Fibroblast of skin of scalp (primary cell): ENCODE measurements at regions not wholly inside any gene's neighbourhood (a gene's known extent, or its start where the extent isn't known, plus 50 kb on each side); places are given as distances from the start of the nearest gene placed in this dataset.

Experiments
- DNase-seq: peaks from one replicate; pipeline ENCODE4 v3.0.0-alpha.2; 2013

DNA sequence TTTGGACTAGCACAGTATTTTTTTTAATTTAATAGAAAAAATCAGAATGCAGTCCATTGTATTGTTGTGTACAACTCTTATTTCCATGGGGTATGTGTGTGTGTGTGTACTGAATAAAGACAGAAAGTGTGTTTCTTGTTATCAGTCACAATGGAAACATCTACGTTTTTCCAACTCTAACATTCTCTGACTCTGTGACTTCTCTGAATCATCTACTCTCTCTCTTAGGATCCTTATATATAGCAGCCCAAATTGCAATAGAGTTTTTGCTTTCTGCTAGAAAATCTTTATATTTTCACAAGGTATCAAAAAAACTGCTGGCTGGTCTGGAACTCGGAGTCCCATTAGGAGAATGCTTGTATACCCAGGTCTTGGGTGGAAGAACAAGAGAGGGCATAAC lies 138.9 kb upstream of the ARID2 start:
- DNase-seq, result no peak

DNA sequence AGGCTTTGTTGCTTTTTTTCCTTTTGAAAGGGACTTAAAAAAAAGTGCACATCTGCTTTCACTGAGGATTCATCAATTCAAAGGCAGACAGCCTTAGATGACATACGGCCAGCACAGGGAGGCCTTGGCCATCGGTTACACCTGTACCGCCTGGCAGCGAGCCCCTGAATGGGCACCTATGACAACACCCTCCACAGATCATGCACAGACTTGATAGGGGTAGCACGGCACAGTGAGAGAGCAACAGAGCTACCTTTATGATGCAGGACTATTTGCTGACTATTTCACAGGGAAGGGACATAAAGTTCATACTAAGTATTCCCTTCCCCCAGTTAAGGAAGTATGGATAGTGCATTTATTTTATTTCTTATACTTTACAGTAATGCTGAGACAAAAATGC lies 137.9 kb upstream of the ARID2 start:
- DNase-seq, result no peak

DNA sequence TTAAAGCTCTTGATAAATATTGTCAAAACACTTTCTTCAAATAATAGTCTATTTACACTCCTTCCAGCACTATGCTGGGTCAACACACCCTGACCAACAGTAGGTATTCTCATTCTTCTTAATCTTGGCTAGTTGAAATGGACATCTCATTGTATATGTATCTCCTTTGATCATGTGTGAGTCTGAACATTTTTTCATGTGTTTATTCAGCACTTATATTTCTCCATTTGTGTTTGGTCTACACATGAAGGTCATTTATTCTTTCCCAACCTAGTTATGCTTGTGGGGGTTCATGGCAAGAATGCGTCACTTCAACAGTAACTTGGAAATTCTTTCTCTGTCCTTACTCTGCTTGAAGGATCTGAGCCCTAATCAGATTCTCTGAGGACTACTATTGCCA lies 133.1 kb upstream of the ARID2 start:
- no peak for DNase-seq

- no peak for DNase-seq
These were observed 131.2 kb upstream of the ARID2 start for GRCh38 chr12:45598336-45598735.

DNA sequence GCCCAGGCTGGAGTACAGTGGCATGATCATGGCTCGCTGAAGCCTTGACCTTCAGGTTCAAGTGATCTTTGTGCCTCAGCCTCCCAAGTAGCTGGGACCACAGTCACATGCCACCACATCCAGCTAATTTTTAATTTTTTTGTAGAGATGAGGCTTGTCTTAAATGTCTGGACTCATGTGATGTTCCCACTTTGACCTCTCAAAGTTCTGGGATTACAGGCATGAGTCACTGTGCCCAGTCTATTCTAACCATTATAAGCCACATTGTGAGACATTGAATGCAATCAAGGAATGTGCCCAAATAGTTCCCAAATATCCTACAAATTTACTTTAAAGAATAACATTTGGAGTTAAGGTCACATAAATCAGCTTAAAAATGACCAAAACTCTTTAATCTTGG lies 130.7 kb upstream of the ARID2 start:
- DNase-seq, result no peak

GRCh38 chr12:45599196-45599595 lies 130.3 kb upstream of the ARID2 start:
- no peak for DNase-seq

DNA sequence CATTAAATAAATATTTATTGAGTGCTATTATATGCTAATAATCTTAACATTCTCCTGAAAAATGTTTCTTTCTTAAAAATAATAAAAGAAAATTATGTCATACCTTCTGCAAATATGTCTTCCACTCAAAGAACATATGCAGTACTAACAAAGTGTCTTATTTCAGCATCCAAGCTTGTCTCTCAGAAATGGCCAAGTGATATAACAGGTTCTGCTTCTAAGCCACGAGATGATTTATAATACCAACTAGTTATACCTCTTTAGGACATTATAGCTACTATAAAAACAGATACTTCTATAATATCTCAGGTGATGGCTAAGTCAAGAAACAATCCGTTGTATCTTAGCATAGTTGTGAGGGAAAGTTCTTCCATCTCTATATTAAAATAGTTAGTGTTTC lies 128.1 kb upstream of the ARID2 start:
- no peak for DNase-seq

GRCh38 chr12:45601888-45602287 lies 127.6 kb upstream of the ARID2 start:
- no peak for DNase-seq

GRCh38 chr12:45605624-45606023 lies 123.9 kb upstream of the ARID2 start:
- DNase-seq, result no peak

DNA sequence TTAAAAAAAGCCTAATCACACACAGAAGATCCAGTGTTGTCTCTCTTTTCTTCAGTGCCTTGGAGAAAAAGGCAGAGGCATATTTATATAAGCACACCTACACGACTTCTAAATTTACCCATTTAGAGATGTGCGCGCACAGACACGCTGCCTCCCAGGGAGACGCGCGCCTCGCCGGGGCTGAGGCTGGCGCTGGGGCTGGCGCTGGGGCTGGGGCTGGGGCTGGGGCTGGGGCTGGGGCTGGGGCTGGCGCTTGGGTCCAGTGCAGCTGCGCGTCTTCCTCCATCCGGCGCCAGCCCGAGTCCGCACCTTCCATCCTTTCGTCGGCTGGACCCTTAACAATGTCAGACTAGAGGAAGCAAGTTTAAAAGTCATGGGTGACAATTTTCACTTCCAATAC lies 118.4 kb upstream of the ARID2 start:
- no peak for DNase-seq

DNA sequence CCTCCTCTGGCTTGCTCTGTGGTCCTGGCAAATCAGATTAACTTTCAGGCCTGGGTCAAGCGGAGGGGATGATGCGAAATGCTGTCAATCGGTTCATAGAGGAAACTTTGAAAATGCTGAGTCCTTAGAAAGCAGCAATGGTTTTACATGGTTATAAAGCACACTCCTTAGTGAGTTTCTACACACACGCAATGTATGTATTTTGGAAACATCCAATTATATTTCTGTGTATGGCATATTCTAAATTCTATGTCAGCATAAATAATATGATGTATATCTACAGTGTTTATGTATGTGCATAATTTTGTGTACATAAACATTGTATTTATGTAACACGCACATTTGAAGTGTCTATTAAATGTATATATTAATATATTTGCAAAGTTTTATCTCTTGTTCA lies 118.0 kb upstream of the ARID2 start:
- no peak for DNase-seq

DNA sequence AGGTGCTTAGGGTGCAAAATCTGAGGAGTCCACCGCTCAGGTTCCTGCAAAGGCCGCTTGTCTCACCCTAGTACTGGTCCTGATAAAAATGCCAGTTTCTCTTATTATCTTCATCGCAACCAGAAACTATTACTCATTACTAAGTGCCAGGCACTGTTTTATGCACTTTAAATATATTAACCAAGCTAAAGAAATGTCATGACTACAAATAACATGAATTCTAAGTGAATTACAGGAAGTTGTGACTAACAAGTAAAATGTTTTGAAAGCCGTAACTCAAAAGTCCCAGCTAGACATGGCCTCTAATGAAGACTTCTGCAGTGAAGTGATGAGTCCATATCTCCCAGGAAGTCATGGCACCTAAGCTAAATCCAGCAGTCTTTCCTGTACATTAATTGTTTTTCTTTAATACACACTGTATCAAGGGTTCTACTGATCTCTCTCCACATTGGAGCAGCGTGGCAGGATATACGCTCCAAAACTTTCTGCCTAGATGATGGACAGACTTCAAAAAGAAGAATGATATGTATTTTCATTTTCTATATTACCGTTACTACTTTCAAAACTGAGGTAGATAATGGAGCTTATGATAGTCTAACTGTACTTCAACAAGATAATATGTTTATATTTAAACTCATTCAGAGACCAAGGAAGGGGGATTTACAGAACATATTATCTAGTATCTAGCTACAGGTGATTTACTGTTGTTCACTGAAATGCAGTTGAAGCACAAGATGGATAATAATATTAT lies 117.3 kb upstream of the ARID2 start:
- DNase-seq, result peak; percentile 50

- peak; percentile 37 for DNase-seq
These were observed 116.2 kb upstream of the ARID2 start for GRCh38 chr12:45613296-45613695.

DNA sequence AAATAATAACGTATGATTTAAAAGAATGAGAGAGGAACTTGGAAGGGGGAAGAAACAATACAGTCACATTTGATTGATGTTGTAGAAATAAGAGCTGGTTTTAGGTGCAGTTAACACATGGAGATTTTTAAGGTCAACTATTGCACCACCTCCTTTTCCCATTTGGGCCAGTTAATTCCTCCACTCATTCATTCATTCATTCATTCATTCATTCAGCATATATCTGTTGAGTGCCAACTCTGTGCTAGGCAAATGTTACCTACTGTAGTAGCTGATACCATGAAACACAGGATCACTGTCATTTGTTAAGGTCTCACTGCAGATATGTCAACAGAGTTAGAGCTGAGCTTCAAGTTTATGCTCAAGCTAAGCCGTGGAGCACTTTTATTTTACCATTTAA lies 115.7 kb upstream of the ARID2 start:
- DNase-seq, result no peak

- DNase-seq, result peak; percentile 76
These were observed 114.2 kb upstream of the ARID2 start for GRCh38 chr12:45615268-45615667.

GRCh38 chr12:45619736-45620135 lies 109.8 kb upstream of the ARID2 start:
- no peak for DNase-seq

DNA sequence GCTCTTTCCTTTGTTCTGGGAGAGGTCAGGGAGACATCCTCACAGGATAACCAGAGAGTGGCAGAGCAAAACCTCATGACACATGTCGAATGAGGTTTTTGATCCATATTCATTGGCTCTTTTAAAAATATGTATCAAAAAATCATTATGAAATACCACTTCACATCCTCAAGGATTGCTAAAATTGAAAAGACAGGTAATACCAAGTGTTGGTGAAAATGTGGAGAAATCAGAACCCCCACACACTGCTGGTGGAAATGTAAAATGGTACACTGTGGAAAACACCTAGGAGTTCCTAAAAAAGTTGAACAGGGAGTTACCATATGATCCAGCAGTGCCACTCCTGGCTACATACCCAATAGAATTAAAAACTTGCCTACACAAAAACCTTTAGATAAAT lies 107.8 kb upstream of the ARID2 start:
- DNase-seq, result no peak

- DNase-seq, result no peak
These were observed 107.1 kb upstream of the ARID2 start for GRCh38 chr12:45622210-45622937.

DNA sequence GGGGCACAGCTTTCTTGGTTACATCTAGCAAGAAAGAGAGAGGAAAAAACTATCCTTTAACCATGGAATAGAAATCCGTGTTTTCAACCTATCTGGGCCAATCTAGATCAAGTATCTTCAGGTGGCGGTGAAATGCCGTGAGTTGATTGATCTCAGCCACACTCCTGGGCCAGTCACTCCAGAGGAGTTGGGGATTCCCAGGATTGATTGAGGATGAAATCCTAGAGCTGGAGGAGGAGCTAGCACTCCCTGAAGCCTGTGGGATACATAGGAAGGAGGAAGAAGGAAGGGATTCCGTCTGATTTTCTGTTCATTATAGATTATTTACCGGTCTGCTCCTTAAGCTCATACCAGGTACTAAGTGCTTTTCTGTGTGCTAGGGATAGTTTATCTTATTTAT lies 106.3 kb upstream of the ARID2 start:
- no peak for DNase-seq

DNA sequence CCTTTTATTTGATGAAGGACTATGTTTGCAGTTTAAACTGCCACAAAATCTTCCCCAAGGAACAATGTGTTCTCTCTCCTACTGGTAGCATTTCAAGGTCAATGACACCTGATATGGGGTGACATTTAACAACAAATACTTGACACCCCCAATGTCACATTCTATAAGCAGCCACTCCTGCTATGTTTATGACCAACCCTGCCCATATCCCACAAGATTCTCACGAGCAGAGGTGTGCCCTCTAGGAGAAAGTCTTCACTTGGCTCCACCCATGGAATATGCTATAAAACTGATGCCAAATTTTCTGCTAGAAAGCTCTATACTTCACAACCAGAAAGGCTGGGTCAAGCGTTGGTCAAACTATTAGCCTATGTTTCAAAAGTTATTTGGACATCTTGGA lies 105.6 kb upstream of the ARID2 start:
- no peak for DNase-seq

DNA sequence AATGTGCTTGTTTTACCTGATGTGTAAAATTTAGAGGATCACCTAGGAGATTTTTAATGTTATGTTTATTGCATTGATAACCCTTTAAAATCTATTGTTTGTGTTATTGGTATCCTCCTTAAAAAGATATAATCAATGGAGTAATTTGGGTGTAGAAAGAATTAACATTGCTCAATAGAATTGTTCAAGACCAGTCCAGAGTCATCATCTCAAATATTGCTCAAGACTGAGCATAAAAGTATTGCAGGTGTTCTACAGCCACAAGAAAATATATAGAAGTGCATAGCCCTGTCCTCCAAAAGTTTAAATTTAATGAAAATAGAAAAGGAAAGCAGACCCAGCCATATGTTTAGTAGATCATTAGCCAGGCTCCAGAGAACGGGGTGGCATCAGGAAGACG lies 102.5 kb upstream of the ARID2 start:
- no peak for DNase-seq

DNA sequence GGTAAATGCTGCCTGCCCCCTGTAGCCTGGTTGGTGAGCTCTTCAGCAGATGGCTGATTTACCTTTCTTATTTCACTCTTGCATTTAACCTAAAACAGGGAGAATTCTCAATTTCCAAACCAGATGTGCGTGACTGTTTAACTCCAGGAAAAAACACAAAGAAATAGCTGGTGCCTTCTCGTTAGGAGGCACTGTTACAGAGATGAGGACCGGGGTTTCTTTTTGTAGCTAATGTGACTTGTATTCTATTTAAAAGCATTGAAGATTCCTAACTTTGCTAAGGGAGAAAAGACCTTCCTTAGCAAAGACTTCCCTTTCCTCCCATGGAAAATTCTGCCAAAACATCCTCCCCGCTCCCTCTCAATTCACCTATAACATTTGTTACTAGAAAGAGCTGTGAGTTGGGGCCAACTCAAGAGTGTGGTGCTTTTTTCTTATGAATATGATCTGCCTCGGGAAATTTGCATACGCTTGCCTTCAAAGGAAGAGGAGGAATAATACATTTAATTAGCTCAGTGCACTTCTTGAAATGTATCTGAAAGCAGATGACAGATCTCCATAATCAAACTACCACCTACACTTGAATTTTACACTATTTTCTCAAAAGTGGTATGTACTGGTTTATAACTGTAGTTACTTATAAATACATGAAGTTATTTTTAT lies 102.0 kb upstream of the ARID2 start:
- no peak for DNase-seq

DNA sequence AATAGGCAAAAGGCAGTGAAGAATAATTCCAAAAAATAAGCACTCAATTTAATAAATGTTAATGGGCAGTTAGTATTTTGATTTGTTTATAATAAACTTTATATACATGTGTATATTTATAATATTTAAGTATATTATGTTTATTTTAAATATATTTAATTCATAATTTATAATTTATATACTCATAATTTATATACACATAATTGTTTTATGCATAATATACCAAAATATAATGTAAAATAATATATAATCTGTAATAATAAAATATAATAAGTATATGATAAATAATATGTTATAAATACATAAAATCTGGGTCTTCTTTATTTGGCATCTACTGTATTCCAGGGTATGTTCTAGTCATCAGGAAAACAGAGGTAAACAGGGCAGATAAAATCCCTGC lies 100.2 kb upstream of the ARID2 start:
- no peak for DNase-seq

DNA sequence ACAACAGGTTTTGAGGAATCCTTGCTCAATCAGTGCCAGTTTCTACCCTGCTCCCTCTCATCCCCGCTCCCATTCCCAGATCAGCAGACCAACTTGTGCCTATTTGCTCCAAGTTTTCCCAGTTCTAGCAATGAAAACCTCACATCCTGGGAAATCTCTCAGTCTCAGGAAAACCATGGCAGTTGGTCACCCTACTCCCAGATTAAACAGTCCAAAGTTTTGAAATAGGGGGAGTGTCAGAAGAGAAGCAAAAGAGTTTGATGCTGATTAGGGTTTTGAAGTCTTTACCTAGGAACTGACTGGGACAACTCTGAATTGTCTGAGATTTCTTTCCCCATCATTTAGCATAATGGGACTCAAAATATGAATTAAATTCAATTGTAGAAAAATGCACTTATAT lies 95.8 kb upstream of the ARID2 start:
- DNase-seq, result no peak
